ENCODE measurements at regions not wholly inside any gene's neighbourhood (a gene's known extent, or its start where the extent isn't known, plus 50 kb on each side); places are given as distances from the start of the nearest gene placed in this dataset.

DNA sequence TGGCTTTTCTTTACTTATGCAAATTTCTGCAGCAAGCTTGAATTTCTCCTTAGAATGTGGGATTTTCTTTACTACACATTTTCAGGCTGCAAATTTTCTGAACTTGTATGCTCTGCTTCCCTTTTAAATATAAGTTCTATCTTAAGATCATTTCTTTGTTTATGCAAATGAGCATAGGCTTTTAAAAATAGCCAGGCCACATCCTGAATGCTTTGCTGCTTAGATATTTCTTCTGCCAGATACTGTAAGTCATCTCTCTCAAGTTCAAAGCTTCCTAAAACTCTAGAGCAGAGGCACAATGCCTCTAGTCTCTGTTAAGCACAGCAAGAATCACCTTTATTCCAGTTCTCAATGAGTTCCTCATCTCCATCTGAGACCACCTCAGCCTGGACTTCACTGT lies 685.9 kb upstream of the LRRC4C start:
- H3K79me2 ChIP-seq (ENCODE audit: control insufficient read depth, insufficient read depth, low read length), result no peaks in the 10 kb centered on the region
- BruUV-seq (replicated peaks), result no TSS peak
- intact Hi-C loops (cut with micrococcal nuclease), result no loop called here
- CTCF ChIA-PET, result no interaction called here
- H3K4me3 ChIP-seq (replicated peaks in 1 of 3; ENCODE audit: insufficient read depth in 1 of 3, low read depth in 1 of 3, low read length in 3 of 3), result no peak overlapping the region
- H3K27me3 ChIP-seq (ENCODE audit: control insufficient read depth in 2 of 2, insufficient read depth in 2 of 2, low read length in 2 of 2), result no peaks in the 10 kb centered on the region
- no peak overlapping the region for H3K27ac ChIP-seq (ENCODE audit: insufficient read depth, low read depth, low read length)
- no peaks in the 10 kb centered on the region for H3K4me1 ChIP-seq (ENCODE audit: control insufficient read depth, extremely low read depth, insufficient read depth, low read length)
- H3K4me2 ChIP-seq (ENCODE audit: insufficient read depth, low read length), result no peak overlapping the region
- no peak for TF ChIP-seq JUN (IDR thresholded peaks at IDR 0.05; ENCODE audit: borderline replicate concordance, insufficient read depth, insufficient read length, low read depth)
- no peak for TF ChIP-seq POLR2A (IDR thresholded peaks at IDR 0.05; ENCODE audit: low read depth, low read length)
- no peak for TF ChIP-seq GATA2 (IDR thresholded peaks at IDR 0.05; ENCODE audit: insufficient read depth, insufficient read length, low read depth, low read length)
- TF ChIP-seq, protein P1, sequence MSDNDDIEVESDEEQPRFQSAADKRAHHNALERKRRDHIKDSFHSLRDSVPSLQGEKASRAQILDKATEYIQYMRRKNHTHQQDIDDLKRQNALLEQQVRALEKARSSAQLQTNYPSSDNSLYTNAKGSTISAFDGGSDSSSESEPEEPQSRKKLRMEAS (IDR thresholded peaks at IDR 0.05; ENCODE audit: insufficient read depth, insufficient read length), result no peak
- no peak for TF ChIP-seq MYC (IDR thresholded peaks at IDR 0.05; ENCODE audit: low read depth, low read length)
- TF ChIP-seq FOS (IDR thresholded peaks at IDR 0.05; ENCODE audit: borderline replicate concordance, insufficient read depth, low read length), result no peak
- dilution Hi-C loops (cut with MboI; ENCODE audit: extremely low pct_ligation_motif_present, low sequenced_read_pairs), result no loop called here
- POLR2A ChIA-PET, result no interaction called here
- H3K36me3 ChIP-seq (ENCODE audit: control insufficient read depth in 2 of 2, extremely low read depth in 1 of 2, insufficient read depth in 2 of 2, low read length in 2 of 2), result no peaks in the 10 kb centered on the region
- H3K9me3 ChIP-seq (replicated peaks; ENCODE audit: control insufficient read depth, insufficient read depth, low read length), result no peaks in the 10 kb centered on the region
- H4K20me1 ChIP-seq (replicated peaks; ENCODE audit: control insufficient read depth, extremely low read depth, insufficient read depth, low read length), result no peaks in the 10 kb centered on the region
- H3K9ac ChIP-seq (replicated peaks; ENCODE audit: extremely low read depth, insufficient read depth, low read length), result no peak overlapping the region
- DNase-seq (ENCODE audit: low read depth, low spot score), result no peak
- no peaks in the 10 kb centered on the region for H3K9me1 ChIP-seq (replicated peaks; ENCODE audit: control insufficient read depth, extremely low read depth, insufficient read depth, low read length)
- H2AFZ ChIP-seq (ENCODE audit: low read depth, low read length), result no peak overlapping the region
- no peak for FAIRE-seq

GRCh38 chr11:42161886-42162285 lies 702.4 kb upstream of the LRRC4C start:
- no peak for DNase-seq (ENCODE audit: low read depth, low spot score)
- intact Hi-C loops (cut with micrococcal nuclease) (loop anchor here (2.0 kb wide), 1 partner anchor 49 kb away; no protein-coding TSS in a partner anchor), dilution Hi-C loops (cut with MboI; ENCODE audit: extremely low pct_ligation_motif_present, low sequenced_read_pairs) (no loop called here)
- Histone ChIP-seq H3K4me1 (ENCODE audit: control insufficient read depth, extremely low read depth, insufficient read depth, low read length) (no peaks in the 10 kb centered on the region), H3K27me3 (ENCODE audit: control insufficient read depth in 2 of 2, insufficient read depth in 2 of 2, low read length in 2 of 2) (no peaks in the 10 kb centered on the region), H3K79me2 (ENCODE audit: control insufficient read depth, insufficient read depth, low read length) (no peaks in the 10 kb centered on the region), H3K4me2 (ENCODE audit: insufficient read depth, low read length) (no peak overlapping the region), H3K9me3 (replicated peaks; ENCODE audit: control insufficient read depth, insufficient read depth, low read length) (no peaks in the 10 kb centered on the region), H3K9me1 (replicated peaks; ENCODE audit: control insufficient read depth, extremely low read depth, insufficient read depth, low read length) (no peaks in the 10 kb centered on the region), H4K20me1 (replicated peaks; ENCODE audit: control insufficient read depth, extremely low read depth, insufficient read depth, low read length) (no peaks in the 10 kb centered on the region), H3K27ac (ENCODE audit: insufficient read depth, low read depth, low read length) (no peak overlapping the region), H3K4me3 (replicated peaks in 1 of 3; ENCODE audit: insufficient read depth in 1 of 3, low read depth in 1 of 3, low read length in 3 of 3) (no peak overlapping the region), H2AFZ (ENCODE audit: low read depth, low read length) (no peak overlapping the region), H3K9ac (replicated peaks; ENCODE audit: extremely low read depth, insufficient read depth, low read length) (no peak overlapping the region), H3K36me3 (ENCODE audit: control insufficient read depth in 2 of 2, extremely low read depth in 1 of 2, insufficient read depth in 2 of 2, low read length in 2 of 2) (no peaks in the 10 kb centered on the region)
- ChIA-PET CTCF (no interaction called here), POLR2A (no interaction called here)
- TF ChIP-seq, protein P2, sequence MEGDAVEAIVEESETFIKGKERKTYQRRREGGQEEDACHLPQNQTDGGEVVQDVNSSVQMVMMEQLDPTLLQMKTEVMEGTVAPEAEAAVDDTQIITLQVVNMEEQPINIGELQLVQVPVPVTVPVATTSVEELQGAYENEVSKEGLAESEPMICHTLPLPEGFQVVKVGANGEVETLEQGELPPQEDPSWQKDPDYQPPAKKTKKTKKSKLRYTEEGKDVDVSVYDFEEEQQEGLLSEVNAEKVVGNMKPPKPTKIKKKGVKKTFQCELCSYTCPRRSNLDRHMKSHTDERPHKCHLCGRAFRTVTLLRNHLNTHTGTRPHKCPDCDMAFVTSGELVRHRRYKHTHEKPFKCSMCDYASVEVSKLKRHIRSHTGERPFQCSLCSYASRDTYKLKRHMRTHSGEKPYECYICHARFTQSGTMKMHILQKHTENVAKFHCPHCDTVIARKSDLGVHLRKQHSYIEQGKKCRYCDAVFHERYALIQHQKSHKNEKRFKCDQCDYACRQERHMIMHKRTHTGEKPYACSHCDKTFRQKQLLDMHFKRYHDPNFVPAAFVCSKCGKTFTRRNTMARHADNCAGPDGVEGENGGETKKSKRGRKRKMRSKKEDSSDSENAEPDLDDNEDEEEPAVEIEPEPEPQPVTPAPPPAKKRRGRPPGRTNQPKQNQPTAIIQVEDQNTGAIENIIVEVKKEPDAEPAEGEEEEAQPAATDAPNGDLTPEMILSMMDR (IDR thresholded peaks at IDR 0.05; ENCODE audit: extremely low read depth in 1 of 2, insufficient read depth in 1 of 2, low read depth in 1 of 2, low read length in 2 of 2), result no peak
- no peak for TF ChIP-seq POLR2A (IDR thresholded peaks at IDR 0.05; ENCODE audit: low read depth, low read length)
- no peak for TF ChIP-seq FOS (IDR thresholded peaks at IDR 0.05; ENCODE audit: borderline replicate concordance, insufficient read depth, low read length)
- TF ChIP-seq POLR2AphosphoS5 (IDR thresholded peaks at IDR 0.05; ENCODE audit: insufficient read depth, low read depth, low read length), result no peak
- no TSS peak for BruUV-seq (replicated peaks)
- no peak for FAIRE-seq

All from endothelial cell of umbilical vein (primary cell).